ENCODE measurements at regions not wholly inside any gene's neighbourhood (a gene's known extent, or its start where the extent isn't known, plus 50 kb on each side); places are given as distances from the start of the nearest gene placed in this dataset.
"Not testable (repeated sequence)": the region's sequence is repeated elsewhere in the genome, so short reads cannot be mapped to it uniquely, and the experiment has no call there.

DNA sequence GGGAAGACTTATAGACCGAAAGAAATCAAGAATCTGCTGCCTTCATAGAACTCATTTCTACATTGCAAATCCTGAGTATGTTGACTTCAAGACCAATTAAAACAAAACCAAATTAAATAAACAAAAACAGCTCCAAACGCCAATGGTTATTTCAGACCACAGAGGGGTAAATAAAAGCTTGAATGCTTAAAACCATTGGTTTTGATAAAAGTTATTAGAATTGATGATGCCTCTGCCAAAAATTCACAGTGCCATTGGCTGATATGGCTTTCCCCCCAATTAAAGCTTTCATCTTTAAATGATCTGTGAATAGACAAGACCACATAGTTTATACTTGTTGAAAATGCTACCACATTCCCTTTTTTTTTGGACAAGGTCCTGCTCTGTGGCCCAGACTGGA is 188.5 kb downstream of the NFKBIZ start:
- Mint-ChIP-seq H3K4me1 (no peaks in the 10 kb centered on the region), H3K4me3 (no peak overlapping the region), H3K27me3 (ENCODE audit: low read depth) (no peaks in the 10 kb centered on the region), H3K9me3 (peaks cover 7% of the 10 kb centered on the region), H3K36me3 (ENCODE audit: low read depth) (no peaks in the 10 kb centered on the region), H3K27ac (ENCODE audit: unreplicated experiment) (no peak overlapping the region)
- no peak for DNase-seq (ENCODE audit: low read depth, low spot score)
- TF ChIP-seq CTCF (conservative IDR thresholded peaks at IDR 0.05): no peak

- H3K36me3 Mint-ChIP-seq (ENCODE audit: low read depth): no peaks in the 10 kb centered on the region
- H3K9me3 Mint-ChIP-seq: peaks cover 7% of the 10 kb centered on the region
- H3K27ac Mint-ChIP-seq (ENCODE audit: unreplicated experiment): no peak overlapping the region
- no peak for TF ChIP-seq CTCF (conservative IDR thresholded peaks at IDR 0.05)
- no peak overlapping the region for H3K4me3 Mint-ChIP-seq
- H3K27me3 Mint-ChIP-seq (ENCODE audit: low read depth): no peaks in the 10 kb centered on the region
- no peak for DNase-seq (ENCODE audit: low read depth, low spot score)
- H3K4me1 Mint-ChIP-seq: no peaks in the 10 kb centered on the region
These were observed 189.3 kb downstream of the NFKBIZ start for GRCh38 chr3:102038477-102039142.

DNA sequence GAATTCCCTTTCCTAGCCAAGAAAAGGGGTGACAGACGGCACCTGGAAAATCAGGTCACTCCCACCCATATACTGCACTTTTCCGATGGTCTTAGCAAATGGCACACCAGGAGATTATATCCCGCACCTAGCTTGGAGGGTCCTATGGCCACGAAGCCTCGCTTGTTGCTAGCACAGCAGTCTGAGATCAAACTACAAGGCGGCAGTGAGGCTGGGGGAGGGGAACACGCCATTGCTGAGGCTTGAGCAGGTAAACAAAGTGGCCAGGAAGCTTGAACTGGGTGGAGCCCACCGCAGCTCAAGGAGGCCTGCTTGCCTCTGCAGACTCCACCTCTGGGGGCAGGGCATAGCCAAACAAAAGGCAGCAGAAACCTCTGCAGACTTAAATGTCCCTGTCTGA is 190.8 kb downstream of the NFKBIZ start:
- not testable (repeated sequence) for H3K9me3 Mint-ChIP-seq; H3K4me1 Mint-ChIP-seq; H3K4me3 Mint-ChIP-seq; H3K27me3 Mint-ChIP-seq (ENCODE audit: low read depth); DNase-seq (ENCODE audit: low read depth, low spot score); H3K36me3 Mint-ChIP-seq (ENCODE audit: low read depth); H3K27ac Mint-ChIP-seq (ENCODE audit: unreplicated experiment)

- peaks cover 3% of the 10 kb centered on the region for H3K36me3 Mint-ChIP-seq (ENCODE audit: low read depth)
- no peak overlapping the region for H3K4me3 Mint-ChIP-seq
- H3K9me3 Mint-ChIP-seq: peaks cover 14% of the 10 kb centered on the region
- no peak overlapping the region for H3K27ac Mint-ChIP-seq (ENCODE audit: unreplicated experiment)
- H3K4me1 Mint-ChIP-seq: no peaks in the 10 kb centered on the region
- H3K27me3 Mint-ChIP-seq (ENCODE audit: low read depth): no peaks in the 10 kb centered on the region
- TF ChIP-seq CTCF (conservative IDR thresholded peaks at IDR 0.05): no peak
- no peak for DNase-seq (ENCODE audit: low read depth, low spot score)
These were observed 204.2 kb downstream of the NFKBIZ start for GRCh38 chr3:102053375-102053989.

GRCh38 chr3:102054543-102055080 is 205.3 kb downstream of the NFKBIZ start:
- no peaks in the 10 kb centered on the region for H3K27me3 Mint-ChIP-seq (ENCODE audit: low read depth)
- H3K9me3 Mint-ChIP-seq: peaks cover 7% of the 10 kb centered on the region
- H3K36me3 Mint-ChIP-seq (ENCODE audit: low read depth): peaks cover 3% of the 10 kb centered on the region
- no peaks in the 10 kb centered on the region for H3K4me1 Mint-ChIP-seq
- TF ChIP-seq CTCF (conservative IDR thresholded peaks at IDR 0.05): no peak
- no peak overlapping the region for H3K27ac Mint-ChIP-seq (ENCODE audit: unreplicated experiment)
- DNase-seq (ENCODE audit: low read depth, low spot score): no peak
- H3K4me3 Mint-ChIP-seq: no peak overlapping the region

- Mint-ChIP-seq H3K4me3 (no peak overlapping the region), H3K27me3 (ENCODE audit: low read depth) (no peaks in the 10 kb centered on the region), H3K4me1 (no peaks in the 10 kb centered on the region), H3K27ac (ENCODE audit: unreplicated experiment) (peak overlapping the region; percentile 1), H3K9me3 (no peaks in the 10 kb centered on the region), H3K36me3 (ENCODE audit: low read depth) (no peaks in the 10 kb centered on the region)
- TF ChIP-seq CTCF (conservative IDR thresholded peaks at IDR 0.05): no peak
- DNase-seq (ENCODE audit: low read depth, low spot score): no peak
These were observed 208.6 kb downstream of the NFKBIZ start for GRCh38 chr3:102057781-102058421.

Measured in neural crest cell (in vitro differentiated cells).